Activated T-cell treated with anti-CD3 and anti-CD28 coated beads, Interleukin-2, amount 50 U/mL, for 4 hours (primary cell): ENCODE measurements at regions not wholly inside any gene's neighbourhood (a gene's known extent, or its start where the extent isn't known, plus 50 kb on each side); places are given as distances from the start of the nearest gene placed in this dataset.

ENCODE experiments used
- ATAC-seq, 2 donors: fragments of 200-7000 bp; cut with Tn5 transposase; one replicate each; pipeline ENCODE4 v1.10.0; 2021
- DNase-seq: peaks from one replicate; pipeline ENCODE4 v3.0.0-alpha.2; 2020
- H3K27me3 Mint-ChIP-seq: one replicate; pipeline ENCODE4 v1.8.0; 2021; ENCODE audit warnings: low read depth, mixed read lengths
- H3K36me3 Mint-ChIP-seq: one replicate; pipeline ENCODE4 v1.8.0; 2022; ENCODE audit warnings: mixed read lengths; ENCODE audit not compliant: insufficient read depth
- H3K4me1 Mint-ChIP-seq: one replicate; pipeline ENCODE4 v1.8.0; 2021; ENCODE audit warnings: low read depth, mixed read lengths
- H3K4me3 Mint-ChIP-seq: one replicate; pipeline ENCODE4 v1.8.0; 2021; ENCODE audit warnings: mild to moderate bottlenecking, moderate library complexity, mixed read lengths
- H3K9me3 Mint-ChIP-seq: one replicate; pipeline ENCODE4 v1.8.0; 2021; ENCODE audit warnings: mixed read lengths

- Mint-ChIP-seq H3K4me3 (no peak overlapping the region), H3K9me3 (no peaks in the 10 kb centered on the region), H3K36me3 (no peaks in the 10 kb centered on the region), H3K27me3 (no peaks in the 10 kb centered on the region), H3K4me1 (peaks cover 20% of the 10 kb centered on the region)
- DNase-seq (no peak), ATAC-seq (no peak)
These were observed 437.5 kb downstream of the FOXO1 start for GRCh38 chr13:40228990-40229389.

- H3K9me3 Mint-ChIP-seq = no peaks in the 10 kb centered on the region
- no peaks in the 10 kb centered on the region for H3K36me3 Mint-ChIP-seq
- DNase-seq (no peak), ATAC-seq (peak; percentile 34 to 50)
- H3K27me3 Mint-ChIP-seq = no peaks in the 10 kb centered on the region
- H3K4me3 Mint-ChIP-seq = no peak overlapping the region
- H3K4me1 Mint-ChIP-seq = peaks cover 20% of the 10 kb centered on the region
These were observed 435.6 kb downstream of the FOXO1 start for GRCh38 chr13:40230833-40231266.

GRCh38 chr13:40231311-40231710 is 435.1 kb downstream of the FOXO1 start:
- Mint-ChIP-seq H3K36me3 (no peaks in the 10 kb centered on the region), H3K9me3 (no peaks in the 10 kb centered on the region), H3K4me1 (peaks cover 20% of the 10 kb centered on the region), H3K4me3 (no peak overlapping the region), H3K27me3 (no peaks in the 10 kb centered on the region)
- no peak for DNase-seq
- ATAC-seq = no peak

GRCh38 chr13:40231751-40232150 is 434.7 kb downstream of the FOXO1 start:
- peaks cover 20% of the 10 kb centered on the region for H3K4me1 Mint-ChIP-seq
- H3K27me3 Mint-ChIP-seq = no peaks in the 10 kb centered on the region
- ATAC-seq (no peak), DNase-seq (no peak)
- no peaks in the 10 kb centered on the region for H3K9me3 Mint-ChIP-seq
- no peaks in the 10 kb centered on the region for H3K36me3 Mint-ChIP-seq
- H3K4me3 Mint-ChIP-seq = no peak overlapping the region

GRCh38 chr13:40232311-40233040 is 434.0 kb downstream of the FOXO1 start:
- Mint-ChIP-seq H3K36me3 (no peaks in the 10 kb centered on the region), H3K4me1 (peaks cover 20% of the 10 kb centered on the region), H3K9me3 (no peaks in the 10 kb centered on the region), H3K4me3 (no peak overlapping the region), H3K27me3 (no peaks in the 10 kb centered on the region)
- ATAC-seq (no peak), DNase-seq (no peak)

GRCh38 chr13:40233731-40234195 is 432.7 kb downstream of the FOXO1 start:
- no peak for ATAC-seq
- H3K4me1 Mint-ChIP-seq = peaks cover 20% of the 10 kb centered on the region
- H3K9me3 Mint-ChIP-seq = no peaks in the 10 kb centered on the region
- no peak for DNase-seq
- H3K4me3 Mint-ChIP-seq = no peak overlapping the region
- H3K36me3 Mint-ChIP-seq = no peaks in the 10 kb centered on the region
- no peaks in the 10 kb centered on the region for H3K27me3 Mint-ChIP-seq

GRCh38 chr13:40235160-40235796 is 431.2 kb downstream of the FOXO1 start:
- Mint-ChIP-seq H3K4me3 (no peak overlapping the region), H3K9me3 (no peaks in the 10 kb centered on the region), H3K4me1 (peaks cover 15% of the 10 kb centered on the region), H3K27me3 (no peaks in the 10 kb centered on the region), H3K36me3 (no peaks in the 10 kb centered on the region)
- ATAC-seq = no peak
- no peak for DNase-seq

- H3K4me3 Mint-ChIP-seq = no peak overlapping the region
- ATAC-seq (no peak), DNase-seq (no peak)
- peaks cover 1% of the 10 kb centered on the region for H3K4me1 Mint-ChIP-seq
- no peaks in the 10 kb centered on the region for H3K27me3 Mint-ChIP-seq
- no peaks in the 10 kb centered on the region for H3K9me3 Mint-ChIP-seq
- H3K36me3 Mint-ChIP-seq = no peaks in the 10 kb centered on the region
These were observed 429.8 kb downstream of the FOXO1 start for GRCh38 chr13:40236566-40237168.

GRCh38 chr13:40238761-40239160 is 427.7 kb downstream of the FOXO1 start:
- no peak for ATAC-seq
- Mint-ChIP-seq H3K27me3 (no peaks in the 10 kb centered on the region), H3K36me3 (no peaks in the 10 kb centered on the region), H3K9me3 (no peaks in the 10 kb centered on the region), H3K4me1 (no peaks in the 10 kb centered on the region), H3K4me3 (no peak overlapping the region)
- no peak for DNase-seq

- DNase-seq (no peak), ATAC-seq (no peak)
- Mint-ChIP-seq H3K27me3 (no peaks in the 10 kb centered on the region), H3K9me3 (no peaks in the 10 kb centered on the region), H3K36me3 (no peaks in the 10 kb centered on the region), H3K4me1 (peaks cover 1% of the 10 kb centered on the region), H3K4me3 (no peak overlapping the region)
These were observed 426.1 kb downstream of the FOXO1 start for GRCh38 chr13:40240293-40240692.

GRCh38 chr13:40241125-40241798 is 425.2 kb downstream of the FOXO1 start:
- H3K4me3 Mint-ChIP-seq = no peak overlapping the region
- DNase-seq (no peak), ATAC-seq (no peak)
- no peaks in the 10 kb centered on the region for H3K36me3 Mint-ChIP-seq
- peaks cover 6% of the 10 kb centered on the region for H3K4me1 Mint-ChIP-seq
- H3K27me3 Mint-ChIP-seq = no peaks in the 10 kb centered on the region
- no peaks in the 10 kb centered on the region for H3K9me3 Mint-ChIP-seq

- Mint-ChIP-seq H3K4me1 (peaks cover 15% of the 10 kb centered on the region), H3K4me3 (no peak overlapping the region), H3K27me3 (no peaks in the 10 kb centered on the region), H3K36me3 (no peaks in the 10 kb centered on the region), H3K9me3 (no peaks in the 10 kb centered on the region)
- no peak for ATAC-seq
- DNase-seq = no peak
These were observed 423.4 kb downstream of the FOXO1 start for GRCh38 chr13:40243047-40243446.

- H3K9me3 Mint-ChIP-seq = peaks cover 6% of the 10 kb centered on the region
- ATAC-seq (no peak), DNase-seq (no peak)
- peaks cover 6% of the 10 kb centered on the region for H3K36me3 Mint-ChIP-seq
- no peaks in the 10 kb centered on the region for H3K27me3 Mint-ChIP-seq
- no peak overlapping the region for H3K4me3 Mint-ChIP-seq
- peaks cover 22% of the 10 kb centered on the region for H3K4me1 Mint-ChIP-seq
These were observed 422.5 kb downstream of the FOXO1 start for GRCh38 chr13:40243982-40244381.

- H3K4me3 Mint-ChIP-seq = no peak overlapping the region
- H3K27me3 Mint-ChIP-seq = no peaks in the 10 kb centered on the region
- no peak for DNase-seq
- H3K4me1 Mint-ChIP-seq = peaks cover 22% of the 10 kb centered on the region
- no peak for ATAC-seq
- H3K9me3 Mint-ChIP-seq = peaks cover 11% of the 10 kb centered on the region
- H3K36me3 Mint-ChIP-seq = peaks cover 7% of the 10 kb centered on the region
These were observed 420.9 kb downstream of the FOXO1 start for GRCh38 chr13:40245567-40245966.
